GM12878 (cell line): ENCODE measurements at regions not wholly inside any gene's neighbourhood (a gene's known extent, or its start where the extent isn't known, plus 50 kb on each side); places are given as distances from the start of the nearest gene placed in this dataset.

Experiments used
- ATAC-seq: fragments of 200-7000 bp; cut with Tn5 transposase; 3 replicates; pipeline ENCODE4 v1.9.1; 2020; ENCODE audit warnings: mild to moderate bottlenecking, moderate library complexity
- BruUV-seq: library from RNA; stranded (reverse); fragments of 400-500 nt; replicated peaks from 2 replicates; lab custom pipeline; 2021; lab: Mats Ljungman, UMichigan
- CTCF ChIA-PET: fragments of 300-600 bp; sonication (Branson Sonifier 250); formaldehyde crosslinking; extraction: SDS; loops from one replicate; lab custom pipeline; 2021; ENCODE audit warnings: inconsistent platforms; lab: Yijun Ruan, JAX
- POLR2A ChIA-PET: fragments of 350-600 bp; formaldehyde crosslinking; extraction: SDS; loops from one replicate; lab custom pipeline; 2021; ENCODE audit warnings: inconsistent platforms; lab: Charles Lee
- RAD21 ChIA-PET: fragments of 300-600 bp; sonication (Branson Sonifier 250); formaldehyde crosslinking; loops from one replicate; lab custom pipeline; 2023; ENCODE audit warnings: antibody characterized with exemption; ENCODE audit not compliant: unreplicated experiment; lab: Charles Lee
- SMC1A ChIA-PET: fragments of 300-600 bp; sonication (Branson Sonifier 250); formaldehyde crosslinking; loops from one replicate; lab custom pipeline; 2023; ENCODE audit not compliant: unreplicated experiment, uncharacterized antibody; lab: Charles Lee
- DNase-seq: peaks from one replicate; pipeline ENCODE4 v3.0.0-alpha.2; 2011; ENCODE audit warnings: low read depth, low spot score
- FAIRE-seq: peaks from 3 replicates; lab custom pipeline; 2011; peaks lifted over from hg19 to GRCh38; lab: Jason Lieb, UNC
- H2AFZ ChIP-seq: 2 replicates; pipeline ENCODE4 v1.6.0; 2011; ENCODE audit warnings: low read depth, low read length, control low read depth; ENCODE audit not compliant: control insufficient read depth
- H3K27ac ChIP-seq: 2 replicates; pipeline ENCODE4 v1.5.1; 2011; ENCODE audit warnings: control low read depth; ENCODE audit not compliant: control insufficient read depth, insufficient read depth
- H3K27me3 ChIP-seq, 2 experiments: replicated peaks in 1 of 2; 2 replicates each; pipeline versions ENCODE4 v1.6.0 to v1.6.1; 2011; ENCODE audit warnings: low read length in 1 of 2; ENCODE audit not compliant: control insufficient read depth in 2 of 2, insufficient read depth in 2 of 2
- H3K36me3 ChIP-seq, 2 experiments: 2 replicates each; pipeline ENCODE4 v1.5.1; 2011; ENCODE audit warnings: low read length in 1 of 2; ENCODE audit not compliant: control insufficient read depth in 2 of 2, insufficient read depth in 2 of 2
- H3K4me1 ChIP-seq: 2 replicates; pipeline ENCODE4 v1.6.1; 2011; ENCODE audit warnings: mild to moderate bottlenecking, low read length, moderate library complexity, mixed read lengths; ENCODE audit not compliant: control insufficient read depth, insufficient read depth
- H3K4me2 ChIP-seq: 2 replicates; pipeline ENCODE4 v1.6.0; 2011; ENCODE audit warnings: control low read depth; ENCODE audit not compliant: control insufficient read depth, insufficient read depth
- H3K4me3 ChIP-seq: fragments of 200-600 bp; sonication (generic); 2 replicates; pipeline ENCODE4 v1.5.1; 2016
- H3K79me2 ChIP-seq: 2 replicates; pipeline ENCODE4 v1.6.0; 2011; ENCODE audit warnings: low read length; ENCODE audit not compliant: control insufficient read depth, insufficient read depth
- H3K9ac ChIP-seq: 2 replicates; pipeline ENCODE4 v1.8.0; 2011; ENCODE audit warnings: low read length, control low read depth, mixed read lengths; ENCODE audit not compliant: control insufficient read depth, insufficient read depth
- H3K9me3 ChIP-seq: replicated peaks from 3 replicates; pipeline ENCODE4 v1.5.1; 2011; ENCODE audit warnings: mild to moderate bottlenecking, low read length; ENCODE audit not compliant: control insufficient read depth, insufficient read depth
- H4K20me1 ChIP-seq: 2 replicates; pipeline ENCODE4 v1.6.0; 2011; ENCODE audit not compliant: control insufficient read depth, insufficient read depth
- ASH2L ChIP-seq: fragments of 300-600, 200-600 bp; sonication (generic); IDR thresholded peaks from 2 replicates; pipeline ENCODE4 v1.6.1; 2017; ENCODE audit warnings: low read depth, mild to moderate bottlenecking, borderline replicate concordance
- BCL11A ChIP-seq: IDR thresholded peaks from 2 replicates; pipeline ENCODE4 v1.6.1; 2011; ENCODE audit warnings: low read depth, low read length
- BMI1 ChIP-seq: fragments of 450-650 bp; IDR thresholded peaks from 2 replicates; pipeline ENCODE4 v1.6.1; 2016; ENCODE audit warnings: mild to moderate bottlenecking, moderate library complexity, borderline replicate concordance
- CBX3 ChIP-seq: fragments of 200-600 bp; sonication (generic); IDR thresholded peaks from 2 replicates; pipeline ENCODE4 v1.6.1; 2016; ENCODE audit warnings: low read depth, borderline replicate concordance
- MYC ChIP-seq: IDR thresholded peaks from 2 replicates; pipeline ENCODE4 v1.6.1; 2011; ENCODE audit warnings: mild to moderate bottlenecking, low read length, moderate library complexity, inconsistent platforms; ENCODE audit not compliant: insufficient read depth, insufficient replicate concordance, insufficient read length, severe bottlenecking
- NFXL1 ChIP-seq: fragments of 450-650 bp; IDR thresholded peaks from 2 replicates; pipeline ENCODE4 v1.6.1; 2017; ENCODE audit warnings: antibody characterized with exemption, mild to moderate bottlenecking, borderline replicate concordance
- NFYB ChIP-seq: IDR thresholded peaks from 2 replicates; pipeline ENCODE4 v1.6.1; 2011; ENCODE audit warnings: low read depth, mild to moderate bottlenecking, low read length, improper control_type of control experiment, moderate library complexity; ENCODE audit not compliant: insufficient read depth
- POLR2AphosphoS5 ChIP-seq: IDR thresholded peaks from 2 replicates; pipeline ENCODE4 v1.6.1; 2011; ENCODE audit warnings: mild to moderate bottlenecking, low read length, inconsistent platforms
- POU2F2 ChIP-seq: IDR thresholded peaks from 3 replicates; pipeline ENCODE4 v1.6.1; 2011; ENCODE audit warnings: low read depth, mild to moderate bottlenecking, low read length, borderline replicate concordance
- SIX5 ChIP-seq: IDR thresholded peaks from 2 replicates; pipeline ENCODE4 v1.6.1; 2011; ENCODE audit warnings: mild to moderate bottlenecking, low read depth, low read length, moderate library complexity; ENCODE audit not compliant: severe bottlenecking
- SMARCA5 ChIP-seq: fragments of 450-650 bp; IDR thresholded peaks from 2 replicates; pipeline ENCODE4 v1.6.1; 2017; ENCODE audit warnings: mild to moderate bottlenecking
- SREBF1 ChIP-seq: IDR thresholded peaks from 2 replicates; pipeline ENCODE4 v1.6.1; 2012; ENCODE audit warnings: mild to moderate bottlenecking, low read length
- TARDBP ChIP-seq: IDR thresholded peaks from 2 replicates; pipeline ENCODE4 v1.6.1; 2016; ENCODE audit warnings: borderline replicate concordance
- ZNF622 ChIP-seq: fragments of 450-650 bp; IDR thresholded peaks from 2 replicates; pipeline ENCODE4 v1.6.1; 2017; ENCODE audit warnings: mild to moderate bottlenecking, inconsistent platforms
- WGBS: methylation state at CpG from one replicate; pipeline ENCODE4 v1.1.6; 2016; ENCODE audit warnings: low lambda C conversion rate; ENCODE audit not compliant: insufficient replicate concordance, insufficient coverage; ENCODE audit errors: missing lambda C conversion rate; 5-methylcytosine and 5-hydroxymethylcytosine counted together
- in situ Hi-C: fragments of 300-500 bp; cut with MboI; formaldehyde crosslinking; loops from 9 replicates; pipeline ENCODE4 v1.14.3; 2018; ENCODE audit warnings: mixed read lengths
- intact Hi-C: fragments of 100-400 bp; cut with micrococcal nuclease; formaldehyde crosslinking; loops from one replicate; pipeline ENCODE4 v1.14.2; 2022; ENCODE audit not compliant: unreplicated experiment
- TF ChIP-seq, protein P1 (sequence below): IDR thresholded peaks from 2 replicates; pipeline ENCODE4 v1.6.1; 2012; ENCODE audit warnings: improper control_type of control experiment, low read depth, low read length; ENCODE audit not compliant: insufficient replicate concordance

DNA sequence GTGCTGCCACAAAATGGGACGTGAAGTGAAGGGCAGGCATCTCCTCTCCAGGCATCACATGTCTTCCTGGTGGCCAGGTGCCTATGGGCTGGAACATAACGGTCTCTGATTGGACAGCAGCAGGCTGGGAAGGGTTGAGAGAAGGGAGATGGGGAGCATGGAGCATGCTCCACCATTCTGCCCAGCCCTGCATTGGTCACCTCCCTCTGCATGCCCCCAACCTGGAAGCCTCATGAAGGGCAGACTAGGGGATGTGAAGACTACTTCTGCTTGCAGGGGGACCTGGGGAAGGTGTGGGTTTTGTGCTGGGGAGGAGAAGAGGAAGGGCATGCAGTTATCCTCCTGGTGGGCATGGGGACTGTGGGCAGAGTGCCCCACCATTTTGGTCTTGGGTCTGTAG, 782.2 kb downstream of the TBC1D22A start:
- in situ Hi-C loops = no loop called here
- Histone ChIP-seq H3K27ac (no peak overlapping the region), H3K79me2 (no peaks in the 10 kb centered on the region), H3K9me3 (no peaks in the 10 kb centered on the region; the same call in 2 of the 3 replicates), H3K9ac (no peak overlapping the region), H3K36me3 (no peaks in the 10 kb centered on the region), H3K4me3 (no peak overlapping the region), H4K20me1 (no peaks in the 10 kb centered on the region), H3K4me1 (no peaks in the 10 kb centered on the region), H3K27me3 (no peaks in the 10 kb centered on the region), H3K4me2 (no peak overlapping the region)
- ChIA-PET RAD21 (no interaction called here), POLR2A (no interaction called here), CTCF (no interaction called here)
- intact Hi-C loops = no loop called here
- BruUV-seq = no TSS peak
- WGBS = 0% methylated on average over 2 of the region's 2 CpGs
- no peak for DNase-seq
- ATAC-seq = no peak
- no peak for TF ChIP-seq SMARCA5
- TF ChIP-seq, all 136 proteins: peak for 0
- SMC1A ChIA-PET = no interaction called here
- FAIRE-seq = no peak
- no peak overlapping the region for H2AFZ ChIP-seq

DNA sequence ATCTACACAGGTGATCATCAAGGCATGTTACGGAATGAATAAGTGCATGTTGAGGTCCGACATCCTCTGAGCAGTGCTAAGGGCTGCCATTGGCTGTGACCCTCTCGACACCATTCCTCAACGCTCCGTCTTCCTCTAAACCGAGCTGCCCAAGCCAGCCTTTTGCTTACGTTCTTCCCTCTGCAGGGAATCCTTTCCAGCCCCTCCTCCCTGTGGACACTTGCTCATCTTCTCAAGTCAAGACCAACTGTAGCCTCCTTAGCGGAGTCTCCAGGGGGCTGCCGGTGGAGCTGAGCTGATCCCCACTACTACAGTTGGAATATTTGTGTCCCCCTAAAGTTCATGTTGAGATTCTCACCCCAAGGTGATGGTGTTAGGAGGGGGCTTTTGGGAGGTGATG, 781.0 kb downstream of the TBC1D22A start:
- H4K20me1 ChIP-seq = no peaks in the 10 kb centered on the region
- ChIA-PET SMC1A (no interaction called here), RAD21 (no interaction called here), POLR2A (no interaction called here), CTCF (no interaction called here)
- H3K79me2 ChIP-seq = no peaks in the 10 kb centered on the region
- FAIRE-seq (no peak), DNase-seq (no peak), ATAC-seq (no peak)
- no peak overlapping the region for H3K4me3 ChIP-seq
- no peaks in the 10 kb centered on the region for H3K4me1 ChIP-seq
- H3K4me2 ChIP-seq = no peak overlapping the region
- no peak overlapping the region for H2AFZ ChIP-seq
- intact Hi-C loops (no loop called here), in situ Hi-C loops (no loop called here)
- WGBS = 63% methylated on average over 9 of the region's 9 CpGs
- H3K27ac ChIP-seq = no peak overlapping the region
- no peak overlapping the region for H3K9ac ChIP-seq
- BruUV-seq = no TSS peak
- H3K36me3 ChIP-seq = no peaks in the 10 kb centered on the region
- H3K9me3 ChIP-seq = no peaks in the 10 kb centered on the region; the same call in 2 of the 3 replicates
- no peaks in the 10 kb centered on the region for H3K27me3 ChIP-seq
- TF ChIP-seq TARDBP (no peak), BMI1 (no peak), CBX3 (no peak), MYC (no peak), POU2F2 (no peak), NFXL1 (no peak), NFYB (no peak), POLR2AphosphoS5 (no peak), SREBF1 (no peak), ASH2L (no peak), SIX5 (no peak), BCL11A (no peak), ZNF622 (no peak)
- TF ChIP-seq, protein P1, sequence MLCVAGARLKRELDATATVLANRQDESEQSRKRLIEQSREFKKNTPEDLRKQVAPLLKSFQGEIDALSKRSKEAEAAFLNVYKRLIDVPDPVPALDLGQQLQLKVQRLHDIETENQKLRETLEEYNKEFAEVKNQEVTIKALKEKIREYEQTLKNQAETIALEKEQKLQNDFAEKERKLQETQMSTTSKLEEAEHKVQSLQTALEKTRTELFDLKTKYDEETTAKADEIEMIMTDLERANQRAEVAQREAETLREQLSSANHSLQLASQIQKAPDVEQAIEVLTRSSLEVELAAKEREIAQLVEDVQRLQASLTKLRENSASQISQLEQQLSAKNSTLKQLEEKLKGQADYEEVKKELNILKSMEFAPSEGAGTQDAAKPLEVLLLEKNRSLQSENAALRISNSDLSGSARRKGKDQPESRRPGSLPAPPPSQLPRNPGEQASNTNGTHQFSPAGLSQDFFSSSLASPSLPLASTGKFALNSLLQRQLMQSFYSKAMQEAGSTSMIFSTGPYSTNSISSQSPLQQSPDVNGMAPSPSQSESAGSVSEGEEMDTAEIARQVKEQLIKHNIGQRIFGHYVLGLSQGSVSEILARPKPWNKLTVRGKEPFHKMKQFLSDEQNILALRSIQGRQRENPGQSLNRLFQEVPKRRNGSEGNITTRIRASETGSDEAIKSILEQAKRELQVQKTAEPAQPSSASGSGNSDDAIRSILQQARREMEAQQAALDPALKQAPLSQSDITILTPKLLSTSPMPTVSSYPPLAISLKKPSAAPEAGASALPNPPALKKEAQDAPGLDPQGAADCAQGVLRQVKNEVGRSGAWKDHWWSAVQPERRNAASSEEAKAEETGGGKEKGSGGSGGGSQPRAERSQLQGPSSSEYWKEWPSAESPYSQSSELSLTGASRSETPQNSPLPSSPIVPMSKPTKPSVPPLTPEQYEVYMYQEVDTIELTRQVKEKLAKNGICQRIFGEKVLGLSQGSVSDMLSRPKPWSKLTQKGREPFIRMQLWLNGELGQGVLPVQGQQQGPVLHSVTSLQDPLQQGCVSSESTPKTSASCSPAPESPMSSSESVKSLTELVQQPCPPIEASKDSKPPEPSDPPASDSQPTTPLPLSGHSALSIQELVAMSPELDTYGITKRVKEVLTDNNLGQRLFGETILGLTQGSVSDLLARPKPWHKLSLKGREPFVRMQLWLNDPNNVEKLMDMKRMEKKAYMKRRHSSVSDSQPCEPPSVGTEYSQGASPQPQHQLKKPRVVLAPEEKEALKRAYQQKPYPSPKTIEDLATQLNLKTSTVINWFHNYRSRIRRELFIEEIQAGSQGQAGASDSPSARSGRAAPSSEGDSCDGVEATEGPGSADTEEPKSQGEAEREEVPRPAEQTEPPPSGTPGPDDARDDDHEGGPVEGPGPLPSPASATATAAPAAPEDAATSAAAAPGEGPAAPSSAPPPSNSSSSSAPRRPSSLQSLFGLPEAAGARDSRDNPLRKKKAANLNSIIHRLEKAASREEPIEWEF = no peak
